HG02763 (cell line): ENCODE measurements at regions not wholly inside any gene's neighbourhood (a gene's known extent, or its start where the extent isn't known, plus 50 kb on each side); places are given as distances from the start of the nearest gene placed in this dataset.

Experiments used
- ATAC-seq: cut with Tn5 transposase; IDR thresholded peaks from one replicate; pipeline ENCODE4 v1.9.1; 2021; ENCODE audit warnings: mild to moderate bottlenecking, moderate library complexity; ENCODE audit not compliant: unreplicated experiment

GRCh38 chr4:132991111-132991510 is 158.0 kb upstream of the PCDH10 start:
- no peak for ATAC-seq

GRCh38 chr4:132992686-132993085 is 156.4 kb upstream of the PCDH10 start:
- no peak for ATAC-seq

GRCh38 chr4:132998585-132999230 is 150.4 kb upstream of the PCDH10 start:
- no peak for ATAC-seq

- ATAC-seq: no peak
Measured at GRCh38 chr4:133000012-133000411, 149.1 kb upstream of the PCDH10 start.

- ATAC-seq: no peak
Measured at GRCh38 chr4:133003169-133003568, 145.9 kb upstream of the PCDH10 start.

GRCh38 chr4:133014473-133015135 is 134.5 kb upstream of the PCDH10 start:
- no peak for ATAC-seq

- ATAC-seq: no peak
Measured at GRCh38 chr4:133045288-133045687, 103.8 kb upstream of the PCDH10 start.

GRCh38 chr4:133046156-133046555 is 102.9 kb upstream of the PCDH10 start:
- ATAC-seq: no peak

GRCh38 chr4:133058701-133059100 is 90.4 kb upstream of the PCDH10 start:
- ATAC-seq: no peak

GRCh38 chr4:133059117-133059516 is 90.0 kb upstream of the PCDH10 start:
- no peak for ATAC-seq

GRCh38 chr4:133062851-133063250 is 86.2 kb upstream of the PCDH10 start:
- no peak for ATAC-seq

- no peak for ATAC-seq
Measured at GRCh38 chr4:133068083-133068482, 81.0 kb upstream of the PCDH10 start.

GRCh38 chr4:133081246-133081645 is 67.8 kb upstream of the PCDH10 start:
- no peak for ATAC-seq

- no peak for ATAC-seq
Measured at GRCh38 chr4:133084421-133084820, 64.7 kb upstream of the PCDH10 start.

- ATAC-seq: no peak
Measured at GRCh38 chr4:133095591-133095990, 53.5 kb upstream of the PCDH10 start.

- no peak for ATAC-seq
Measured at GRCh38 chr4:133096972-133097371, 52.1 kb upstream of the PCDH10 start.
